ENCODE measurements at regions not wholly inside any gene's neighbourhood (a gene's known extent, or its start where the extent isn't known, plus 50 kb on each side); places are given as distances from the start of the nearest gene placed in this dataset.

DNA sequence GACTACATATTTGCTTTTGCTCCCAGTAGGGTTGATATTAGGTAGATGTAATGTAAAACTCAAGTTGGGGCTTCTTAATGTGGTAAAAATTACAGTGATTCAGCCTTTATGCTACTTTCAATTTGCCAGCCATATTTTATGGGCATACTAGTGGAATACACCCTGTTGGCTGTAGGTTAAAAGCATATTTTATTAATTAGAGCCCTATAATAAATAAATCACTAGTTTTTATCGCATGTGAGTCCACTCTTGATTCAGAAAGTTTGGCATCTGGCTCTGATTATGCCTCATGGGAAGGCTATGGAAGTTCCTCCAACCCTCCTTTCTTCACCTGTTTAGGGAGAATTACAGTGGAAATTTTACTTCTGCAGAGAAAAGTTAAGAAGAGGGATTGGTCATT, 390.9 kb downstream of the GATA3 start:
- no peak overlapping the region for H3K4me2 ChIP-seq (ENCODE audit: control insufficient read depth, extremely low read depth, insufficient read depth, low read depth, low read length)
- H3K79me2 ChIP-seq (ENCODE audit: control insufficient read depth, insufficient read depth, low read length): no peaks in the 10 kb centered on the region
- no peaks in the 10 kb centered on the region for H3K9me1 ChIP-seq (ENCODE audit: control insufficient read depth, extremely low read depth, insufficient read depth, low read length)
- DNase-seq (ENCODE audit: low read depth, low spot score) (no peak), FAIRE-seq (no peak)
- no peak overlapping the region for H2AFZ ChIP-seq (ENCODE audit: control insufficient read depth, low read length)
- no peaks in the 10 kb centered on the region for H3K4me1 ChIP-seq (ENCODE audit: control insufficient read depth, extremely low read depth, insufficient read depth, low read length)
- TF ChIP-seq EZH2 (IDR thresholded peaks at IDR 0.05; ENCODE audit: low read length): no peak
- TF ChIP-seq, protein P1, sequence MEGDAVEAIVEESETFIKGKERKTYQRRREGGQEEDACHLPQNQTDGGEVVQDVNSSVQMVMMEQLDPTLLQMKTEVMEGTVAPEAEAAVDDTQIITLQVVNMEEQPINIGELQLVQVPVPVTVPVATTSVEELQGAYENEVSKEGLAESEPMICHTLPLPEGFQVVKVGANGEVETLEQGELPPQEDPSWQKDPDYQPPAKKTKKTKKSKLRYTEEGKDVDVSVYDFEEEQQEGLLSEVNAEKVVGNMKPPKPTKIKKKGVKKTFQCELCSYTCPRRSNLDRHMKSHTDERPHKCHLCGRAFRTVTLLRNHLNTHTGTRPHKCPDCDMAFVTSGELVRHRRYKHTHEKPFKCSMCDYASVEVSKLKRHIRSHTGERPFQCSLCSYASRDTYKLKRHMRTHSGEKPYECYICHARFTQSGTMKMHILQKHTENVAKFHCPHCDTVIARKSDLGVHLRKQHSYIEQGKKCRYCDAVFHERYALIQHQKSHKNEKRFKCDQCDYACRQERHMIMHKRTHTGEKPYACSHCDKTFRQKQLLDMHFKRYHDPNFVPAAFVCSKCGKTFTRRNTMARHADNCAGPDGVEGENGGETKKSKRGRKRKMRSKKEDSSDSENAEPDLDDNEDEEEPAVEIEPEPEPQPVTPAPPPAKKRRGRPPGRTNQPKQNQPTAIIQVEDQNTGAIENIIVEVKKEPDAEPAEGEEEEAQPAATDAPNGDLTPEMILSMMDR (optimal IDR thresholded peaks at IDR 0.05 in 1 of 3, IDR thresholded peaks at IDR 0.05 in 1 of 3, conservative IDR thresholded peaks at IDR 0.05 in 1 of 3; ENCODE audit: extremely low read depth in 1 of 3, insufficient read depth in 2 of 3, low read length in 3 of 3): no peak
- H3K9ac ChIP-seq (ENCODE audit: control insufficient read depth, extremely low read depth, insufficient read depth, low read length): no peak overlapping the region
- H4K20me1 ChIP-seq (ENCODE audit: control insufficient read depth, extremely low read depth, insufficient read depth, low read length): no peaks in the 10 kb centered on the region
- dilution Hi-C loops (cut with MboI; ENCODE audit: extremely low pct_ligation_motif_present, low sequenced_read_pairs): no loop called here
- no peak overlapping the region for H3K4me3 ChIP-seq (ENCODE audit: control insufficient read depth in 2 of 3, extremely low read depth in 1 of 3, insufficient read depth in 2 of 3, low read depth in 1 of 3, low read length in 3 of 3)
- H3K27ac ChIP-seq (ENCODE audit: control insufficient read depth, insufficient read depth, low read length): no peak overlapping the region
- H3K9me3 ChIP-seq (ENCODE audit: control insufficient read depth, low read depth, low read length): no peaks in the 10 kb centered on the region
- H3K27me3 ChIP-seq (ENCODE audit: control insufficient read depth, extremely low read depth, insufficient read depth, low read length): no peaks in the 10 kb centered on the region
- H3K36me3 ChIP-seq (ENCODE audit: control insufficient read depth in 2 of 2, extremely low read depth in 1 of 2, insufficient read depth in 2 of 2, low read length in 2 of 2): no peaks in the 10 kb centered on the region

DNA sequence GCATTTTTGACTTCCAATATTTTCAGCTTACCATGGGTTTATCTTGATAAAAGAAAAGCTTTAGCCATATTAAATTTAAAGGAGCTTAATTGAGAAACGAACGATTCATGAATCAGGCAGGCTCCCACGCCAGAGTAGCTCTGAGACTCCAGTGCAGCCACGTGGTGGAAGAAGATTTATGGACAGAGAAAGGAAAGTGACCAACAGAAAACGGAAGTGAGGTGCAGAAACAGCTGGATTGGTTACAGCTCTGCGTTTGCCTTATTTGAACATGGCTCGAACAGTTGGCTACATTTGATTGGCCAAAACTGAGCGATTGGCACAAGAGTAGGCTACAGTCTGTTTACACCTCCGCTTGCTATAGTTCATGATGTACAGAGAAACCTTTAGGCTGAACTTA, 395.4 kb downstream of the GATA3 start:
- Histone ChIP-seq H3K4me2 (ENCODE audit: control insufficient read depth, extremely low read depth, insufficient read depth, low read depth, low read length) (no peak overlapping the region), H3K4me3 (ENCODE audit: control insufficient read depth in 2 of 3, extremely low read depth in 1 of 3, insufficient read depth in 2 of 3, low read depth in 1 of 3, low read length in 3 of 3) (no peak overlapping the region), H4K20me1 (ENCODE audit: control insufficient read depth, extremely low read depth, insufficient read depth, low read length) (no peaks in the 10 kb centered on the region), H3K9me1 (ENCODE audit: control insufficient read depth, extremely low read depth, insufficient read depth, low read length) (no peaks in the 10 kb centered on the region), H3K4me1 (ENCODE audit: control insufficient read depth, extremely low read depth, insufficient read depth, low read length) (peaks cover 19% of the 10 kb centered on the region), H3K79me2 (ENCODE audit: control insufficient read depth, insufficient read depth, low read length) (no peaks in the 10 kb centered on the region), H3K9me3 (ENCODE audit: control insufficient read depth, low read depth, low read length) (no peaks in the 10 kb centered on the region), H2AFZ (ENCODE audit: control insufficient read depth, low read length) (no peak overlapping the region), H3K27ac (ENCODE audit: control insufficient read depth, insufficient read depth, low read length) (no peak overlapping the region), H3K36me3 (ENCODE audit: control insufficient read depth in 2 of 2, extremely low read depth in 1 of 2, insufficient read depth in 2 of 2, low read length in 2 of 2) (no peaks in the 10 kb centered on the region), H3K27me3 (ENCODE audit: control insufficient read depth, extremely low read depth, insufficient read depth, low read length) (no peaks in the 10 kb centered on the region), H3K9ac (ENCODE audit: control insufficient read depth, extremely low read depth, insufficient read depth, low read length) (no peak overlapping the region)
- no peak for FAIRE-seq
- DNase-seq (ENCODE audit: low read depth, low spot score): no peak
- no peak for TF ChIP-seq EZH2 (IDR thresholded peaks at IDR 0.05; ENCODE audit: low read length)
- TF ChIP-seq, protein P1 (optimal IDR thresholded peaks at IDR 0.05 in 1 of 3, IDR thresholded peaks at IDR 0.05 in 1 of 3, conservative IDR thresholded peaks at IDR 0.05 in 1 of 3; ENCODE audit: extremely low read depth in 1 of 3, insufficient read depth in 2 of 3, low read length in 3 of 3): no peak
- dilution Hi-C loops (cut with MboI; ENCODE audit: extremely low pct_ligation_motif_present, low sequenced_read_pairs): no loop called here
